ENCODE measurements at regions not wholly inside any gene's neighbourhood (a gene's known extent, or its start where the extent isn't known, plus 50 kb on each side); places are given as distances from the start of the nearest gene placed in this dataset.

GRCh38 chr2:237214030-237214675 is 128.5 kb downstream of the COPS8 start:
- H3K9me3 Mint-ChIP-seq: no peaks in the 10 kb centered on the region
- no peak overlapping the region for H3K4me3 Mint-ChIP-seq
- H3K36me3 Mint-ChIP-seq (ENCODE audit: low read depth): no peaks in the 10 kb centered on the region
- no peak for DNase-seq
- no peak for TF ChIP-seq CTCF (IDR thresholded peaks at IDR 0.05)
- H3K27me3 Mint-ChIP-seq: peaks cover 12% of the 10 kb centered on the region
- intact Hi-C loops (cut with micrococcal nuclease): no loop called here
- ATAC-seq: no peak
- ChIA-PET POLR2A (no interaction called here), CTCF (no interaction called here)
- no peaks in the 10 kb centered on the region for H3K4me1 Mint-ChIP-seq (ENCODE audit: low read depth)
- no peak overlapping the region for H3K27ac Mint-ChIP-seq

GRCh38 chr2:237214963-237215362 is 129.3 kb downstream of the COPS8 start:
- Mint-ChIP-seq H3K4me1 (ENCODE audit: low read depth) (no peaks in the 10 kb centered on the region), H3K9me3 (no peaks in the 10 kb centered on the region), H3K27ac (no peak overlapping the region), H3K36me3 (ENCODE audit: low read depth) (no peaks in the 10 kb centered on the region), H3K27me3 (peaks cover 12% of the 10 kb centered on the region), H3K4me3 (no peak overlapping the region)
- DNase-seq: no peak
- intact Hi-C loops (cut with micrococcal nuclease): no loop called here
- no peak for ATAC-seq
- ChIA-PET POLR2A (no interaction called here), CTCF (no interaction called here)
- TF ChIP-seq CTCF (IDR thresholded peaks at IDR 0.05): no peak

GRCh38 chr2:237217995-237218616 is 132.4 kb downstream of the COPS8 start:
- H3K4me3 Mint-ChIP-seq: no peak overlapping the region
- no peak for TF ChIP-seq CTCF (IDR thresholded peaks at IDR 0.05)
- POLR2A ChIA-PET: no interaction called here
- peaks cover 21% of the 10 kb centered on the region for H3K27me3 Mint-ChIP-seq
- H3K27ac Mint-ChIP-seq: no peak overlapping the region
- no peak for ATAC-seq
- CTCF ChIA-PET: no interaction called here
- no peaks in the 10 kb centered on the region for H3K4me1 Mint-ChIP-seq (ENCODE audit: low read depth)
- H3K9me3 Mint-ChIP-seq: no peaks in the 10 kb centered on the region
- intact Hi-C loops (cut with micrococcal nuclease): no loop called here
- DNase-seq: no peak
- no peaks in the 10 kb centered on the region for H3K36me3 Mint-ChIP-seq (ENCODE audit: low read depth)

- H3K27me3 Mint-ChIP-seq: peaks cover 21% of the 10 kb centered on the region
- CTCF ChIA-PET: no interaction called here
- POLR2A ChIA-PET: no interaction called here
- H3K4me3 Mint-ChIP-seq: no peak overlapping the region
- H3K9me3 Mint-ChIP-seq: no peaks in the 10 kb centered on the region
- H3K27ac Mint-ChIP-seq: no peak overlapping the region
- no peak for TF ChIP-seq CTCF (IDR thresholded peaks at IDR 0.05)
- ATAC-seq (no peak), DNase-seq (no peak)
- intact Hi-C loops (cut with micrococcal nuclease): no loop called here
- no peaks in the 10 kb centered on the region for H3K36me3 Mint-ChIP-seq (ENCODE audit: low read depth)
- no peaks in the 10 kb centered on the region for H3K4me1 Mint-ChIP-seq (ENCODE audit: low read depth)
Observed at GRCh38 chr2:237218756-237219155, 133.1 kb downstream of the COPS8 start.

GRCh38 chr2:237219826-237220225 is 134.1 kb downstream of the COPS8 start:
- ATAC-seq (no peak), DNase-seq (no peak)
- Mint-ChIP-seq H3K9me3 (no peaks in the 10 kb centered on the region), H3K27me3 (peaks cover 24% of the 10 kb centered on the region), H3K4me1 (ENCODE audit: low read depth) (no peaks in the 10 kb centered on the region), H3K27ac (no peak overlapping the region), H3K36me3 (ENCODE audit: low read depth) (no peaks in the 10 kb centered on the region), H3K4me3 (no peak overlapping the region)
- CTCF ChIA-PET: no interaction called here
- intact Hi-C loops (cut with micrococcal nuclease): no loop called here
- no peak for TF ChIP-seq CTCF (IDR thresholded peaks at IDR 0.05)
- POLR2A ChIA-PET: no interaction called here

Data from activated CD8-positive, alpha-beta T cell treated with anti-CD3 and anti-CD28 coated beads for 36 hours (primary cell).